ENCODE measurements at regions not wholly inside any gene's neighbourhood (a gene's known extent, or its start where the extent isn't known, plus 50 kb on each side); places are given as distances from the start of the nearest gene placed in this dataset.

DNA sequence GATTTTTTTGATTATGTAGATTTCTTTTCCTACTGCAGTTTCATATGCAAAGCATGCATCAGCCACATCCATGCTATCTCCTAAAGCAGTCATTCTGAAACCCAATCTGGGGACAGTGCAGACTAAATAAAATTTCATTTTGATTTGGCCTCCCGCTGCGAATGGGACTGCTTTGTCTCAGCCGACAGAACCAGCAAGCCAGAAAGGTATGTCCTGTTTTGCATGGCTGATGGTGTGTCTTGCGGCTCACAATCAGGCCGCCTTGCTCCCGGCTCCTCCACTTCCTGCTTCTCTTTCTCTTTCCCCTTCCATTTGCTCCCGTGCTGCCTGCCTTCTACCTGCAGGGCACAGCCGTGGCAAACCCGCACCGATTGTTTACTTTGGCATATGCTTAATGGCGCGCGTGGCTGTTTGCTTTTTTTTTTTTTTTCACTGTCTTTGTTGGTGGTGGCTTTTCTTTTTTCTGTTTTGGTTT is 419.6 kb upstream of the POU3F3 start:
- DNase-seq: peak; percentile 27
- Mint-ChIP-seq H3K36me3 (ENCODE audit: insufficient read depth, unreplicated experiment) (no peaks in the 10 kb centered on the region), H3K4me3 (ENCODE audit: low read depth, unreplicated experiment) (peak overlapping the region; percentile 50), H3K27ac (ENCODE audit: unreplicated experiment) (no peak overlapping the region), H3K27me3 (ENCODE audit: unreplicated experiment) (no peaks in the 10 kb centered on the region), H3K9me3 (ENCODE audit: low read depth, unreplicated experiment) (peaks cover 2% of the 10 kb centered on the region), H3K4me1 (ENCODE audit: low read depth, unreplicated experiment) (peaks cover 7% of the 10 kb centered on the region)
- CTCF ChIA-PET: interaction anchor here (0.7 kb wide), 1 partner anchor 275 kb away, joined by 4 read pairs; no protein-coding TSS in a partner anchor
- no TSS peak for BruUV-seq (replicated peaks)
- intact Hi-C loops (cut with micrococcal nuclease; ENCODE audit: unreplicated experiment): no loop called here
- TF ChIP-seq, protein P1, sequence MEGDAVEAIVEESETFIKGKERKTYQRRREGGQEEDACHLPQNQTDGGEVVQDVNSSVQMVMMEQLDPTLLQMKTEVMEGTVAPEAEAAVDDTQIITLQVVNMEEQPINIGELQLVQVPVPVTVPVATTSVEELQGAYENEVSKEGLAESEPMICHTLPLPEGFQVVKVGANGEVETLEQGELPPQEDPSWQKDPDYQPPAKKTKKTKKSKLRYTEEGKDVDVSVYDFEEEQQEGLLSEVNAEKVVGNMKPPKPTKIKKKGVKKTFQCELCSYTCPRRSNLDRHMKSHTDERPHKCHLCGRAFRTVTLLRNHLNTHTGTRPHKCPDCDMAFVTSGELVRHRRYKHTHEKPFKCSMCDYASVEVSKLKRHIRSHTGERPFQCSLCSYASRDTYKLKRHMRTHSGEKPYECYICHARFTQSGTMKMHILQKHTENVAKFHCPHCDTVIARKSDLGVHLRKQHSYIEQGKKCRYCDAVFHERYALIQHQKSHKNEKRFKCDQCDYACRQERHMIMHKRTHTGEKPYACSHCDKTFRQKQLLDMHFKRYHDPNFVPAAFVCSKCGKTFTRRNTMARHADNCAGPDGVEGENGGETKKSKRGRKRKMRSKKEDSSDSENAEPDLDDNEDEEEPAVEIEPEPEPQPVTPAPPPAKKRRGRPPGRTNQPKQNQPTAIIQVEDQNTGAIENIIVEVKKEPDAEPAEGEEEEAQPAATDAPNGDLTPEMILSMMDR (IDR thresholded peaks at IDR 0.05; ENCODE audit: unreplicated experiment): no peak

DNA sequence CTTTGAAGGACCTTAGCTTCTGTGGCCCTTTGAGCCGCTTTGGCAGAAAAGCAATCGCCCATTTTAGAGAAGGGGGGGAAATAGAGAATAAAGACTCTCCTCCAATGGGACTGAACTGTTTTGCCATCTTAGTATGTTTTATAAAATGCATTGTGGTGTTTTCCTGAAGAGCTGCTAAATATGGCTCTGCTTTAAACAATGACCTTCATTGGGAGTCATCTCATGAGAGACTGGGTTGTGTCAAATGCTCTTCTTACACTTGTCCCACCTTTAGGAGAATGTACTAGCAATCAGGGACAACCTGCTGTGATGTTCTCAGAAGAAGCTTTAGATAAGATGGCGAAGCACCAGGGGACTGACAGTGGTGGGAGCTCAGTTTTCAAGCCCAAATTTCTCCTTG is 418.9 kb upstream of the POU3F3 start:
- TF ChIP-seq, protein P1 (IDR thresholded peaks at IDR 0.05; ENCODE audit: unreplicated experiment): no peak
- no peak for DNase-seq
- Mint-ChIP-seq H3K4me1 (ENCODE audit: low read depth, unreplicated experiment) (peaks cover 7% of the 10 kb centered on the region), H3K9me3 (ENCODE audit: low read depth, unreplicated experiment) (peaks cover 2% of the 10 kb centered on the region), H3K27ac (ENCODE audit: unreplicated experiment) (no peak overlapping the region), H3K36me3 (ENCODE audit: insufficient read depth, unreplicated experiment) (no peaks in the 10 kb centered on the region), H3K27me3 (ENCODE audit: unreplicated experiment) (no peaks in the 10 kb centered on the region), H3K4me3 (ENCODE audit: low read depth, unreplicated experiment) (peak overlapping the region; percentile 50)
- no TSS peak for BruUV-seq (replicated peaks)
- intact Hi-C loops (cut with micrococcal nuclease; ENCODE audit: unreplicated experiment): no loop called here
- CTCF ChIA-PET: interaction anchor here (0.7 kb wide), 1 partner anchor 274 kb away, joined by 4 read pairs; no protein-coding TSS in a partner anchor

DNA sequence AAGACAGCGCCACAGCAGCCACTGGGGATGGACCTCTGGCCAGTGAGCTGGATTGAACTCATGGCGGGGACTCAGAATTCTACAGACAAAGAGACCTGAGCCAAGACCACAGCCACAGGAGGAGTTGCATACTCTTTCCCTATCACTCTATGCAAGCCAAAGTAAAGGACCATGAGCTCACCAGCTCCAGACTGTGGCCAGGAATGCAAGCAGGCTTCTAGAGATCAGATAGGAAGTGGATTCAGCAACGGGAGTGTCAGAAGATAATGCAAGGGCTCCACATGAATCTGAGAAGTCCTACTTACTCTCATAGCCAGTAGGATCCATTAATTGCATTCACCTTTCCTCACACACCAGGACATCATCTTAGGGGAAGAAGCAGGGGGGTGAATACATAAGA is 415.4 kb upstream of the POU3F3 start:
- Mint-ChIP-seq H3K27ac (ENCODE audit: unreplicated experiment) (no peak overlapping the region), H3K9me3 (ENCODE audit: low read depth, unreplicated experiment) (peaks cover 5% of the 10 kb centered on the region), H3K4me1 (ENCODE audit: low read depth, unreplicated experiment) (peaks cover 7% of the 10 kb centered on the region), H3K27me3 (ENCODE audit: unreplicated experiment) (no peaks in the 10 kb centered on the region), H3K4me3 (ENCODE audit: low read depth, unreplicated experiment) (no peak overlapping the region), H3K36me3 (ENCODE audit: insufficient read depth, unreplicated experiment) (no peaks in the 10 kb centered on the region)
- intact Hi-C loops (cut with micrococcal nuclease; ENCODE audit: unreplicated experiment): no loop called here
- no peak for DNase-seq
- CTCF ChIA-PET: no interaction called here
- TF ChIP-seq, protein P1 (IDR thresholded peaks at IDR 0.05; ENCODE audit: unreplicated experiment): no peak
- no TSS peak for BruUV-seq (replicated peaks)

DNA sequence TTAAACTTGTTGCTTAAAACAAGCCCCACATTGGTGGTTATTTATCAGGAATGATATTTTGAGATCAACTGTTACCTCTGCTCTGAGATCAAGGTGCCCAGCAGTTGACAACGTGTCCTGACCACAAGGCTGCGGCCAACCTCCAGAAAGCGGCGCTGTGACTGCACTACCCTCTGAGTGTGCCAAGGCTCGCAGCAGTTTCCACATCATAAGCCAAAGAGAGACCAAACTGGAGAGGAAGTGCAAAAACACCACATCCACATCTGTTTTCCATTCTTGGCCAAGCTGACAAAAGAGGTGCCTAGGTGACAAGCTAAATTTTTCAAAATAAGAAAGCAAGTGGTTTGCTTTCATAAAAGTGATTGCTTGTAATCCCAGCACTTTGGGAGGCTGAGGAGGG is 410.8 kb upstream of the POU3F3 start:
- TF ChIP-seq, protein P1 (IDR thresholded peaks at IDR 0.05; ENCODE audit: unreplicated experiment): no peak
- CTCF ChIA-PET: no interaction called here
- Mint-ChIP-seq H3K4me3 (ENCODE audit: low read depth, unreplicated experiment) (no peak overlapping the region), H3K27me3 (ENCODE audit: unreplicated experiment) (no peaks in the 10 kb centered on the region), H3K9me3 (ENCODE audit: low read depth, unreplicated experiment) (peaks cover 4% of the 10 kb centered on the region), H3K36me3 (ENCODE audit: insufficient read depth, unreplicated experiment) (no peaks in the 10 kb centered on the region), H3K27ac (ENCODE audit: unreplicated experiment) (no peak overlapping the region), H3K4me1 (ENCODE audit: low read depth, unreplicated experiment) (no peaks in the 10 kb centered on the region)
- intact Hi-C loops (cut with micrococcal nuclease; ENCODE audit: unreplicated experiment): no loop called here
- BruUV-seq (replicated peaks): no TSS peak
- no peak for DNase-seq

Data from Calu3 (cell line).